Vagina (tissue), 2 donors: ENCODE measurements at regions not wholly inside any gene's neighbourhood (a gene's known extent, or its start where the extent isn't known, plus 50 kb on each side); places are given as distances from the start of the nearest gene placed in this dataset.

ENCODE experiments used
- POLR2A ChIP-seq, 2 donors: fragments of 450-650 bp; IDR thresholded peaks; one replicate each; pipeline ENCODE4 v1.6.1; 2017; ENCODE audit warnings: antibody characterized with exemption in 2 of 2, mild to moderate bottlenecking in 2 of 2, moderate library complexity in 2 of 2
- POLR2AphosphoS5 ChIP-seq, 2 donors: sonication (generic); formaldehyde crosslinking; IDR thresholded peaks; one replicate each; pipeline ENCODE4 v1.9.0; 2017; ENCODE audit warnings: antibody characterized with exemption in 2 of 2, mild to moderate bottlenecking in 2 of 2, low read depth in 1 of 2; ENCODE audit not compliant: insufficient read depth in 1 of 2
- TF ChIP-seq, protein P1 (sequence below), 3 experiments: fragments of 450-650 bp in 2 of 3; fragments of 200-600 bp in 1 of 3; sonication (generic) in 1 of 3; IDR thresholded peaks; one replicate each; pipeline ENCODE4 v1.5.1; 2017 to 2019; ENCODE audit warnings: antibody characterized with exemption in 3 of 3, mild to moderate bottlenecking in 2 of 3, moderate library complexity in 2 of 3

DNA sequence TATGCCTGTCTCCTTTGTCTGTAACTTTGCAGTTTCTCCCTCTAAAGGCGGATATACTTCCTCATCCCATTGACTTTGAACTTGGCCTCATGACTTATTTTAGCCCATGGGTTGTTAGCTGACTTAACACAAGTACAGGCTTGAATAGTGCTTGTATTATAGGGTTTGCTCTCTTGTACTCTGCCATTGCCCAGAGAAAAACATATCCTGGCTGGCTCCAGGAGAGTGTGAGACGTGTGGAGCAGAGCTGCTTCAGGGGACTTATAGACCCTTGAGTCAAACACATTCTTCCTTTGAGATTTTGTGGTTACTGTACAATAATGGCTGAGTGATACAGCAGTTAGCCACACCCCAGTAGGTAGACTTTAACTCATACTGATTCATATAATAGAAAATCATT lies 124.0 kb downstream of the RAP2B start:
- no peak for TF ChIP-seq POLR2AphosphoS5 (IDR thresholded peaks at IDR 0.05; ENCODE audit: insufficient read depth in 1 of 2, low read depth in 1 of 2)
- TF ChIP-seq, protein P1, sequence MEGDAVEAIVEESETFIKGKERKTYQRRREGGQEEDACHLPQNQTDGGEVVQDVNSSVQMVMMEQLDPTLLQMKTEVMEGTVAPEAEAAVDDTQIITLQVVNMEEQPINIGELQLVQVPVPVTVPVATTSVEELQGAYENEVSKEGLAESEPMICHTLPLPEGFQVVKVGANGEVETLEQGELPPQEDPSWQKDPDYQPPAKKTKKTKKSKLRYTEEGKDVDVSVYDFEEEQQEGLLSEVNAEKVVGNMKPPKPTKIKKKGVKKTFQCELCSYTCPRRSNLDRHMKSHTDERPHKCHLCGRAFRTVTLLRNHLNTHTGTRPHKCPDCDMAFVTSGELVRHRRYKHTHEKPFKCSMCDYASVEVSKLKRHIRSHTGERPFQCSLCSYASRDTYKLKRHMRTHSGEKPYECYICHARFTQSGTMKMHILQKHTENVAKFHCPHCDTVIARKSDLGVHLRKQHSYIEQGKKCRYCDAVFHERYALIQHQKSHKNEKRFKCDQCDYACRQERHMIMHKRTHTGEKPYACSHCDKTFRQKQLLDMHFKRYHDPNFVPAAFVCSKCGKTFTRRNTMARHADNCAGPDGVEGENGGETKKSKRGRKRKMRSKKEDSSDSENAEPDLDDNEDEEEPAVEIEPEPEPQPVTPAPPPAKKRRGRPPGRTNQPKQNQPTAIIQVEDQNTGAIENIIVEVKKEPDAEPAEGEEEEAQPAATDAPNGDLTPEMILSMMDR (IDR thresholded peaks at IDR 0.05) = no peak
- TF ChIP-seq POLR2A (IDR thresholded peaks at IDR 0.05) = no peak
